HFFc6 (cell line): ENCODE measurements at regions not wholly inside any gene's neighbourhood (a gene's known extent, or its start where the extent isn't known, plus 50 kb on each side); places are given as distances from the start of the nearest gene placed in this dataset.

Experiments
- DNase-seq: peaks from one replicate; pipeline ENCODE4 v3.0.0-alpha.2; 2018
- H3K27ac Mint-ChIP-seq: 2 replicates; pipeline ENCODE4 v1.8.0; 2020; ENCODE audit warnings: mild to moderate bottlenecking, mixed read lengths
- H3K27me3 Mint-ChIP-seq: 2 replicates; pipeline ENCODE4 v1.8.0; 2021; ENCODE audit warnings: mild to moderate bottlenecking, moderate library complexity, mixed read lengths; ENCODE audit not compliant: insufficient read depth
- H3K36me3 Mint-ChIP-seq: 2 replicates; pipeline ENCODE4 v1.8.0; 2021; ENCODE audit warnings: low read depth, mixed read lengths
- H3K4me1 Mint-ChIP-seq: 2 replicates; pipeline ENCODE4 v1.8.0; 2020; ENCODE audit warnings: low read depth, mixed read lengths
- H3K4me3 Mint-ChIP-seq: 2 replicates; pipeline ENCODE4 v1.8.0; 2020; ENCODE audit warnings: mild to moderate bottlenecking, moderate library complexity, mixed read lengths
- H3K9me3 Mint-ChIP-seq: 2 replicates; pipeline ENCODE4 v1.8.0; 2020; ENCODE audit warnings: mild to moderate bottlenecking, mixed read lengths
- CTCF ChIP-seq: fragments of 200-600 bp; sonication (generic); IDR thresholded peaks from 2 replicates; pipeline ENCODE4 v1.5.0; 2021; ENCODE audit warnings: antibody characterized with exemption, mild to moderate bottlenecking

GRCh38 chr18:38940475-38940862, 1374.9 kb upstream of the CELF4 start:
- Mint-ChIP-seq H3K27ac (no peak overlapping the region), H3K4me3 (no peak overlapping the region), H3K9me3 (peaks cover 56% of the 10 kb centered on the region), H3K4me1 (no peaks in the 10 kb centered on the region), H3K27me3 (no peaks in the 10 kb centered on the region), H3K36me3 (peaks cover 4% of the 10 kb centered on the region; the same call in 1 of the 2 replicates)
- DNase-seq, result no peak
- TF ChIP-seq CTCF, result no peak

GRCh38 chr18:38933910-38934510, 1368.4 kb upstream of the CELF4 start:
- Mint-ChIP-seq H3K27me3 (no peaks in the 10 kb centered on the region), H3K9me3 (peaks cover 53% of the 10 kb centered on the region), H3K27ac (no peak overlapping the region), H3K4me3 (no peak overlapping the region), H3K36me3 (no peaks in the 10 kb centered on the region; the same call in 1 of the 2 replicates), H3K4me1 (no peaks in the 10 kb centered on the region)
- TF ChIP-seq CTCF, result no peak
- DNase-seq, result no peak

DNA sequence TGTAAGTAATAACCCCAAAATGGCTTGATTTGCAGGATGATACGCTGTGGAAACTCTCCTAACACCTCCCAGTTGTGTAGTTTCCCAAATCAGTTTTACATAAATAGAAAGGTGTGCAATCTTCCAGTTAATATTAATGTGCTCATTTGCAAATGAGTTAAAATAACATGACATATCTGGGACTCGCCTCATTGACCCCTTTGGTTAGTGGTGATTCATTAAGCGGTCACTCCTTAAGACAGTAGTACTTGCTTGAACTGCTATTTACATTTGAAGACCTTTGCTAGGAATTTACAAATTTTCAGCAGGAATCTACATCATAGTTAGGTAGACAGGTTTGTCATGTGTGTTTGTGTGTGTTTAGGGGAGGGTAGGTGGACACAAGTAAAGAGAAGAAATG, 1367.7 kb upstream of the CELF4 start:
- TF ChIP-seq CTCF, result no peak
- H3K27ac Mint-ChIP-seq, result no peak overlapping the region

DNA sequence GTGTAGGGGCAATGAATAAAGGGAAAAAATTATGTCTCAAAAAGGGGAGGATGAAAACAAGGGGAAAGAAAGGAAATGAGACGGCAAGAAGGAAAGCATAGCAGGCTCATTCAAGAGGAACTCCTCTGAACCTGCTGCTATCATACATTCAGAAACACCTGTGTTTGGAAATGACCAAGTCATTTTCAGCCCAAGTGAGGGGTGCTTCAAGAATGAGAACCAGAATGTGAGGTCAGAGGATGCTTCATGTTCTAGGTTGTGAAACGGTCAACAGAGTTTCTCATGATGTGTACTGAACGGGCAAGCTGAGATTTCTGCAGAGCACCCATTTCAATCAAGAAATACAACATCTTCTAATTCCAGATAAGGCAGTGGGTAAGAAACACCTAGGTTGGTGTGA, 1367.2 kb upstream of the CELF4 start:
- Mint-ChIP-seq H3K36me3 (no peaks in the 10 kb centered on the region; the same call in 1 of the 2 replicates), H3K4me1 (no peaks in the 10 kb centered on the region), H3K27ac (no peak overlapping the region), H3K4me3 (no peak overlapping the region), H3K9me3 (peaks cover 48% of the 10 kb centered on the region), H3K27me3 (no peaks in the 10 kb centered on the region)
- no peak for DNase-seq
- no peak for TF ChIP-seq CTCF

More for the DNA sequence above, 1367.7 kb upstream of the CELF4 start:
- Mint-ChIP-seq H3K9me3 (peaks cover 52% of the 10 kb centered on the region), H3K27me3 (no peaks in the 10 kb centered on the region), H3K36me3 (no peaks in the 10 kb centered on the region; the same call in 1 of the 2 replicates), H3K4me1 (no peaks in the 10 kb centered on the region), H3K4me3 (no peak overlapping the region)
- no peak for DNase-seq

DNA sequence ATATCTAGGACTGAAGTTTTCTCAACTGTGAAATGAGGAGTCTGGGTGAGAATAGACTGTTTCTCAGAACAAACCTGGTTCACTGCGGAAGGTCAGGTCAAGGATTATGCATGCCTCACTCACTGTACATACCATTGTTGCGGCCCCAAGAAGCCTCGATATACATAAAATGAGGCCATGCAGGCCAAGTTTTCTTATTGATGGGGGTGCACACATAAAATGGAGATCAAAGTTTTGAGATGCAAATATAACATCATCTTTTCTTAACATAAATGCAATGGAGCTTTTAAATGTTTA, 1366.1 kb upstream of the CELF4 start:
- no peak for DNase-seq
- no peaks in the 10 kb centered on the region for H3K27me3 Mint-ChIP-seq
- H3K27ac Mint-ChIP-seq, result no peak overlapping the region
- no peaks in the 10 kb centered on the region; the same call in 1 of the 2 replicates for H3K36me3 Mint-ChIP-seq
- H3K4me3 Mint-ChIP-seq, result no peak overlapping the region
- peaks cover 42% of the 10 kb centered on the region for H3K9me3 Mint-ChIP-seq
- no peaks in the 10 kb centered on the region for H3K4me1 Mint-ChIP-seq
- no peak for TF ChIP-seq CTCF
